RWPE2 (cell line): ENCODE measurements at regions not wholly inside any gene's neighbourhood (a gene's known extent, or its start where the extent isn't known, plus 50 kb on each side); places are given as distances from the start of the nearest gene placed in this dataset.

Source experiments
- ATAC-seq: fragments of 200-7000 bp; cut with Tn5 transposase; 3 replicates; pipeline ENCODE4 v1.9.1; 2021; ENCODE audit warnings: low read depth
- DNase-seq: peaks from one replicate; pipeline ENCODE4 v3.0.0-alpha.2; 2020; ENCODE audit warnings: low spot score
- H3K27ac ChIP-seq: fragments of 450-650 bp; 2 replicates; pipeline ENCODE4 v1.5.1; 2017; ENCODE audit warnings: mild to moderate bottlenecking; ENCODE audit not compliant: poor library complexity, severe bottlenecking
- H3K27me3 ChIP-seq: fragments of 250-450 bp; sonication (Bioruptor Pico); 2 replicates; pipeline ENCODE4 v1.5.1; 2021; ENCODE audit warnings: mild to moderate bottlenecking, moderate library complexity; ENCODE audit not compliant: insufficient read depth, poor library complexity, severe bottlenecking
- H3K36me3 ChIP-seq: fragments of 250-450 bp; sonication (Bioruptor Pico); 2 replicates; pipeline ENCODE4 v1.5.1; 2020; ENCODE audit warnings: low read depth, mild to moderate bottlenecking, moderate library complexity
- H3K4me1 ChIP-seq: fragments of 250-450 bp; sonication (Bioruptor Pico); 2 replicates; pipeline ENCODE4 v1.5.1; 2021; ENCODE audit warnings: mild to moderate bottlenecking, moderate library complexity; ENCODE audit not compliant: insufficient read depth, poor library complexity, severe bottlenecking
- H3K4me3 ChIP-seq: fragments of 250-450 bp; sonication (Bioruptor Pico); 2 replicates; pipeline ENCODE4 v1.5.1; 2021; ENCODE audit warnings: mild to moderate bottlenecking, moderate library complexity; ENCODE audit not compliant: severe bottlenecking
- H3K9me3 ChIP-seq: fragments of 250-450 bp; sonication (Bioruptor Pico); 2 replicates; pipeline ENCODE4 v1.5.1; 2021; ENCODE audit warnings: mild to moderate bottlenecking, moderate library complexity; ENCODE audit not compliant: severe bottlenecking
- TF ChIP-seq, protein P1 (sequence below): fragments of 450-650 bp; IDR thresholded peaks from one replicate; pipeline ENCODE4 v1.5.1; 2017; ENCODE audit warnings: mild to moderate bottlenecking, moderate library complexity; ENCODE audit not compliant: poor library complexity, severe bottlenecking

- H3K27me3 ChIP-seq = no peaks in the 10 kb centered on the region
- H3K36me3 ChIP-seq = no peaks in the 10 kb centered on the region
- H3K27ac ChIP-seq = no peak overlapping the region
- DNase-seq (no peak), ATAC-seq (no peak; the same call in 2 of the 3 replicates)
- TF ChIP-seq, protein P1, sequence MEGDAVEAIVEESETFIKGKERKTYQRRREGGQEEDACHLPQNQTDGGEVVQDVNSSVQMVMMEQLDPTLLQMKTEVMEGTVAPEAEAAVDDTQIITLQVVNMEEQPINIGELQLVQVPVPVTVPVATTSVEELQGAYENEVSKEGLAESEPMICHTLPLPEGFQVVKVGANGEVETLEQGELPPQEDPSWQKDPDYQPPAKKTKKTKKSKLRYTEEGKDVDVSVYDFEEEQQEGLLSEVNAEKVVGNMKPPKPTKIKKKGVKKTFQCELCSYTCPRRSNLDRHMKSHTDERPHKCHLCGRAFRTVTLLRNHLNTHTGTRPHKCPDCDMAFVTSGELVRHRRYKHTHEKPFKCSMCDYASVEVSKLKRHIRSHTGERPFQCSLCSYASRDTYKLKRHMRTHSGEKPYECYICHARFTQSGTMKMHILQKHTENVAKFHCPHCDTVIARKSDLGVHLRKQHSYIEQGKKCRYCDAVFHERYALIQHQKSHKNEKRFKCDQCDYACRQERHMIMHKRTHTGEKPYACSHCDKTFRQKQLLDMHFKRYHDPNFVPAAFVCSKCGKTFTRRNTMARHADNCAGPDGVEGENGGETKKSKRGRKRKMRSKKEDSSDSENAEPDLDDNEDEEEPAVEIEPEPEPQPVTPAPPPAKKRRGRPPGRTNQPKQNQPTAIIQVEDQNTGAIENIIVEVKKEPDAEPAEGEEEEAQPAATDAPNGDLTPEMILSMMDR = no peak
- H3K9me3 ChIP-seq = no peaks in the 10 kb centered on the region
- no peaks in the 10 kb centered on the region for H3K4me1 ChIP-seq
- H3K4me3 ChIP-seq = no peak overlapping the region
Measured at GRCh38 chr2:14843507-14844204, 211.1 kb downstream of the LRATD1 start.

DNA sequence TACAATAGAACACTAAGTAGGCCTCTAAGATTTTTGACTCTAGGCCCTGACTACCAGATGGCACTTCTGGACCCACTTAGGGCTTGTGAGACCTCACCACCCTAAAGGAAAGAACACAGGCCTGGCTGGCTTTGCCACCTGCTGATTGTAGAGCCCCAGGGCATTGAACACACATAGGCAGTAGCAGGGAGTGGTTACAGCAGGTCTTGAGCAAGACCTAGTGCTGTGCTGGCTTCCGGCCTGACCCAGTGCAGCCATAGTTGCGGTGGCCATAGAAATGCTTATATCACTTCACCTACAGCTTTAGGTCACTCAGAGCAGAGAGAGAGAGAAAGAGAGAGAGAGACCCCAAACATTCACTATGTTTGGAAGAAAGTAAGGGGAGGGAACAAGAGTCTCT lies 223.2 kb downstream of the LRATD1 start:
- H3K27me3 ChIP-seq = no peaks in the 10 kb centered on the region
- H3K9me3 ChIP-seq = no peaks in the 10 kb centered on the region
- no peaks in the 10 kb centered on the region for H3K36me3 ChIP-seq
- DNase-seq (no peak), ATAC-seq (no peak)
- H3K27ac ChIP-seq = no peak overlapping the region
- H3K4me1 ChIP-seq = no peaks in the 10 kb centered on the region
- TF ChIP-seq, protein P1 = no peak
- no peak overlapping the region for H3K4me3 ChIP-seq

DNA sequence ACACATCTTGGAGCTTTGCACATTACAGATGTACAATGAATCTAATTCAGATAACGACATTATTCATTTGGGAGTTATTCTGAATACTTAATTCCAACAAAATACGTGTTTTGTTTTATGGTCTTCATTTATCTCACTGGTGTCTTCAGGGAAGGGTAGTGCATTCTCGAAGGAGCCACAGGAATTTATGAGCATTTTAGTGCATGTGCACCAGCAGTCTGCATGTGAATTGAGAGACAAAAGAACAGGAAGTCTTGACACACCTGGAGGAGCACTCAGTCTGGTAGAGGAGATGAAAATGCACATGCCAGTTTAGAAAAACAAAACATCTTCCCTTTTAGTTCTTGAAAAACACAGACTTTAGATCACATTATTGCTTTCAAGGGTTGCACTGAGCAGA lies 228.7 kb downstream of the LRATD1 start:
- Histone ChIP-seq H3K9me3 (no peaks in the 10 kb centered on the region), H3K4me1 (no peaks in the 10 kb centered on the region), H3K27me3 (no peaks in the 10 kb centered on the region), H3K27ac (no peak overlapping the region), H3K4me3 (no peak overlapping the region), H3K36me3 (no peaks in the 10 kb centered on the region)
- DNase-seq = no peak
- ATAC-seq = 0 out of 3 replicates have a peak, but pooled peaks have one; percentile 23
- TF ChIP-seq, protein P1 = no peak

DNA sequence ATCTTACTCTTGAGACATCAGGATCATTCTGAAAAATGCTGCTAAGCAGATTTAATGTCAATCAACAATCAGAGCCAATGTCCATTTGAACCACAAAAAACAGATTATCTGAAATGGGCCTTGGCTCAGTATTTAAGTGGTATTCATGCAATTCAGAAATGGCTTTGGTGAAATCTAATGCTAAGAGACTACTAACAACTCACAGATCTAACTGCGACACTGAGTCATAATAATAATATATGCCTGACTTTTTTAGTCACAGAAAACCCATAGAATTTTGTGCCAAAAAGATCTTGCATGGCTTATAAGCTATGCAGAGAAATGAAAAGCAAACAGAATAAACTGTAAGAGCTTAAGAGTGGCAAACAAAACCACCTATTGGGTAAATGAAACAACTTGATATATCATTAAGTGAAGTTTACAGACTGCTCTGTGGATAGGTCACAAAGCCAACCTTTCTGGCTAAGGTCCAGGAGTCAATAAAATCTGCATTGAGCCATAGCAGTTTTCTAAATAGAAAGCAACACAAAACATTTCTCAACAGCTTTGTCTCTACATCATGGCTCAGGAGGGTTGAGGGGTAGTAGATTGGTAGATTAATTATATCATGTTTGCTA lies 234.3 kb downstream of the LRATD1 start:
- no peaks in the 10 kb centered on the region for H3K9me3 ChIP-seq
- H3K4me3 ChIP-seq = no peak overlapping the region
- DNase-seq = no peak
- H3K36me3 ChIP-seq = no peaks in the 10 kb centered on the region
- TF ChIP-seq, protein P1 = no peak
- no peaks in the 10 kb centered on the region for H3K4me1 ChIP-seq
- ATAC-seq = no peak
- no peaks in the 10 kb centered on the region for H3K27me3 ChIP-seq
- no peak overlapping the region for H3K27ac ChIP-seq

DNA sequence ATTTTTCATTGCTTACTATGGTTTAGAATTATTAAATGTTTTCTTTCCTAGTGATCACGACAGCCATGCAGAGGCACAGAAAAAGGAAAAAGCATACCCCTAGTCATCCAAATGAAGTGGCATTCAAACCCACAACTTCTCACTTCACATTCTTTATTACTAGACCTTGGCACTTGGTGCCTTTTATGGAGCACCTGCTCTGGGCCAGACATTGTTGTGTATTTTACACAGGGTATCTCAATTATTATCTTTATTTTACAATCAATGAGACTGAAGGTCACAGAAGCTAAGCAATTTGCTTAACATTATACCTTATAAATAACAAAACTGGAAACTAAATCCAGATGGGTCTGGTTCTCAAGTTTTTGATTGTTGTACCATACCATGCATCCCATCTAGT lies 235.3 kb downstream of the LRATD1 start:
- Histone ChIP-seq H3K27me3 (no peaks in the 10 kb centered on the region), H3K36me3 (no peaks in the 10 kb centered on the region), H3K9me3 (no peaks in the 10 kb centered on the region), H3K4me3 (no peak overlapping the region), H3K4me1 (no peaks in the 10 kb centered on the region), H3K27ac (no peak overlapping the region)
- ATAC-seq = no peak
- TF ChIP-seq, protein P1 = no peak
- no peak for DNase-seq
